NCI-H69 (cell line): ENCODE measurements at regions not wholly inside any gene's neighbourhood (a gene's known extent, or its start where the extent isn't known, plus 50 kb on each side); places are given as distances from the start of the nearest gene placed in this dataset.

Source experiments
- DNase-seq: peaks from one replicate; lab custom pipeline; 2025; lab: John Stamatoyannopoulos, UW

DNA sequence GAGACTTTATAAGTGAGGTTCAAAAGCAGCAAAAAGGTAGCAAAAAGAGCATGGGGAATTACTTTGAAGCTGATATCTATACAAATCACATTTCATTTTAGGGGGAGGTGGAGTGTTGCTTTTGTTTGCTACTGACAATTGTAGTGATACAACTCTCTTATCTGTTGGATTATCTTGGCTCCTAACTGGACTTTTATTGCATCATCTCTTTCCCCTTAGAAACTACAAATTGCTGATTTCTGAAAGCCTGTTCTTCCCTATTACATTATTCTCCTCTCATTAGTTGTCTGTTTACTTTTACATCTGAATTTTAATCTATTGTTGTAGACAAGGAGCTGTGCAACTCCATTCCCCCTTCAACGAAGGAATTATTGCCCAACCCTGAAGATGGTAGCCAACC, 75.0 kb upstream of the GNPDA2 start:
- no peak for DNase-seq

DNA sequence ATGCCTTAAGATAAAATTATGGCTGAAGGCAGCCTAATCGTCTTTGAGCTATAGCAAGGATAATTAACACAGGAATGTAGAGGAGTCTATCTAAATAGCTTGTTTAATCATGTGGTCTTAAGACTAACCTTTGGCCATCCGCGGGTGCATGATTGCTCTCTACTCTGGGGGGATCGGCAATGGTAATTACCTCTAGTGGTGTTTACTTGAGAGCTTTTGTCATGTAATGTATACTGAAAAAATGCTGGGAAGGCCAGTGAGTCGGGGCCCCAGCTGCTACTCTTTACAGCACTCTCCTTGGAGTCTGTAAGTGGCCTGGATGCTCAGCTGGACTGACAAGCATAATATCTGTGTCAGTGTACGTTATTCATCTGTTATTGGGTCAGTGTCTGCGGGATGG, 65.5 kb upstream of the GNPDA2 start:
- peak; percentile 30 for DNase-seq

DNA sequence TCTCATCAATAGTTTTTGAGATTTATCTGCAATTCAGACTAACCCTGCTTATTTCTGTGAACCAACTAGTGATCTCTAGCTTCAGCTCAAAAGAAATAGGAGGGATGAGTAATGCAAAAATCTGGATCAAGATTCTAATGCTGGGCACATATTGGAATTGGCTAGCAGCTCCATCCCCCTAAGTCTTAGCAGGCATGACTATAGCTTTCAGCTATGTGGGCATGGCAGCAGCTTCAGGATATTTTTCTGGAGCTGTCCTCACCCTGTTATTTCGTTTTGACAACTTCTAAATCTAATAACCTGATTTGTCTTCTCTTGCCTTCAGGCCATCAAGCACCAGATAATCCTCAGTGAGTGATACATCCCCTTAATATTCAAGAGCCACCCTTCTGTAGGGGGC, 50.8 kb upstream of the GNPDA2 start:
- no peak for DNase-seq
